Smooth muscle cell (in vitro differentiated cells): ENCODE measurements at regions not wholly inside any gene's neighbourhood (a gene's known extent, or its start where the extent isn't known, plus 50 kb on each side); places are given as distances from the start of the nearest gene placed in this dataset.
A peak's percentile ranks its signal among the peaks of the same experiment; 100 is the strongest.

Experiments
- DNase-seq: peaks from one replicate; lab custom pipeline; 2025; ENCODE audit not compliant: unreplicated experiment; lab: John Stamatoyannopoulos, UW
- H2AFZ ChIP-seq: fragments of 200-600 bp; sonication (generic); 2 replicates; pipeline ENCODE4 v1.6.0; 2016; ENCODE audit warnings: antibody characterized with exemption, low read depth, mild to moderate bottlenecking
- H3F3A ChIP-seq: fragments of 200-600 bp; sonication (generic); 2 replicates; pipeline ENCODE4 v1.6.0; 2017; ENCODE audit warnings: antibody characterized with exemption, low read depth
- H3K27ac ChIP-seq: fragments of 200-600 bp; sonication (generic); 2 replicates; pipeline ENCODE4 v1.5.1; 2016; ENCODE audit warnings: low read depth, mild to moderate bottlenecking
- H3K27me3 ChIP-seq: fragments of 200-600 bp; sonication (generic); 2 replicates; pipeline ENCODE4 v1.6.1; 2016; ENCODE audit warnings: low read depth, mild to moderate bottlenecking
- H3K36me3 ChIP-seq: fragments of 200-600 bp; sonication (generic); 2 replicates; pipeline ENCODE4 v1.5.1; 2016; ENCODE audit warnings: low read depth
- H3K4me1 ChIP-seq: fragments of 200-600 bp; sonication (generic); 2 replicates; pipeline ENCODE4 v1.5.1; 2016; ENCODE audit warnings: low read depth
- H3K4me2 ChIP-seq: fragments of 200-600 bp; sonication (generic); 2 replicates; pipeline ENCODE4 v1.6.0; 2016; ENCODE audit warnings: mild to moderate bottlenecking
- H3K4me3 ChIP-seq: fragments of 200-600 bp; sonication (generic); 2 replicates; pipeline ENCODE4 v1.5.1; 2016; ENCODE audit warnings: mild to moderate bottlenecking
- H3K79me2 ChIP-seq: fragments of 200-600 bp; sonication (generic); 2 replicates; pipeline ENCODE4 v1.6.0; 2016; ENCODE audit warnings: low read depth, mild to moderate bottlenecking
- H3K9ac ChIP-seq: fragments of 200-600 bp; sonication (generic); 2 replicates; pipeline ENCODE4 v1.6.0; 2016; ENCODE audit warnings: low read depth
- H3K9me3 ChIP-seq: fragments of 200-600 bp; sonication (generic); replicated peaks from 2 replicates; pipeline ENCODE4 v1.5.1; 2016; ENCODE audit warnings: low read depth
- H4K20me1 ChIP-seq: fragments of 200-600 bp; sonication (generic); 2 replicates; pipeline ENCODE4 v1.6.0; 2016; ENCODE audit warnings: low read depth
- WGBS: methylation state at CpG from one replicate; pipeline ENCODE4 v1.1.7; 2016; ENCODE audit warnings: low lambda C conversion rate; 5-methylcytosine and 5-hydroxymethylcytosine counted together
- TF ChIP-seq, protein P1 (sequence below): fragments of 200-600 bp; sonication (generic); IDR thresholded peaks from 2 replicates; pipeline ENCODE4 v1.5.1; 2017; ENCODE audit warnings: borderline replicate concordance, mild to moderate bottlenecking, antibody characterized with exemption; ENCODE audit not compliant: insufficient read depth, poor library complexity, severe bottlenecking

DNA sequence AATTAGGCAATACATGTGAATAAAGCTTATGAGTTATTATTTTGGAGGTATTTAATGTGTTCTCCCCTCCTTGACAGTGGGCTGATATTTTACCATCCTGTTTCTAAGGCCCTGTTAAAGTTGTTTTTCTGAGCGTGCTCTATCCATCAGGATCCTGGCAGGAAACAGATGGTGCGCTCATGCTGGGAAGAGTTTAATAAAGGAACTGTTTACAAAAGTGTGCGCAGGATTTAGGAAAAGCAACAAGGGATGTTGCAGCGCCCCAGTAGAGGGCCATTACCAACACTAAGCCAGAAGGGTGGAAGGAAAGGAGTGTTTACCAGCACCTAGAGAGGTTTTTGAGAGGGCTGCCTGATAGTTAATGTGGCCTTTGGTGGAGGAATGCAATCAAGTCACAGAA, 374.5 kb downstream of the KCNRG start:
- H2AFZ ChIP-seq: no peak overlapping the region
- TF ChIP-seq, protein P1, sequence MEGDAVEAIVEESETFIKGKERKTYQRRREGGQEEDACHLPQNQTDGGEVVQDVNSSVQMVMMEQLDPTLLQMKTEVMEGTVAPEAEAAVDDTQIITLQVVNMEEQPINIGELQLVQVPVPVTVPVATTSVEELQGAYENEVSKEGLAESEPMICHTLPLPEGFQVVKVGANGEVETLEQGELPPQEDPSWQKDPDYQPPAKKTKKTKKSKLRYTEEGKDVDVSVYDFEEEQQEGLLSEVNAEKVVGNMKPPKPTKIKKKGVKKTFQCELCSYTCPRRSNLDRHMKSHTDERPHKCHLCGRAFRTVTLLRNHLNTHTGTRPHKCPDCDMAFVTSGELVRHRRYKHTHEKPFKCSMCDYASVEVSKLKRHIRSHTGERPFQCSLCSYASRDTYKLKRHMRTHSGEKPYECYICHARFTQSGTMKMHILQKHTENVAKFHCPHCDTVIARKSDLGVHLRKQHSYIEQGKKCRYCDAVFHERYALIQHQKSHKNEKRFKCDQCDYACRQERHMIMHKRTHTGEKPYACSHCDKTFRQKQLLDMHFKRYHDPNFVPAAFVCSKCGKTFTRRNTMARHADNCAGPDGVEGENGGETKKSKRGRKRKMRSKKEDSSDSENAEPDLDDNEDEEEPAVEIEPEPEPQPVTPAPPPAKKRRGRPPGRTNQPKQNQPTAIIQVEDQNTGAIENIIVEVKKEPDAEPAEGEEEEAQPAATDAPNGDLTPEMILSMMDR: no peak
- H3K27ac ChIP-seq: no peak overlapping the region
- H3K4me2 ChIP-seq: no peak overlapping the region
- no peaks in the 10 kb centered on the region for H3K79me2 ChIP-seq
- H4K20me1 ChIP-seq: no peaks in the 10 kb centered on the region
- no peaks in the 10 kb centered on the region for H3K27me3 ChIP-seq
- H3K9me3 ChIP-seq: no peaks in the 10 kb centered on the region
- H3F3A ChIP-seq: peaks cover 7% of the 10 kb centered on the region
- DNase-seq: no peak
- H3K4me3 ChIP-seq: no peak overlapping the region
- H3K9ac ChIP-seq: no peak overlapping the region
- 65% methylated on average over 4 of the region's 4 CpGs for WGBS
- no peaks in the 10 kb centered on the region for H3K36me3 ChIP-seq
- peaks cover 26% of the 10 kb centered on the region for H3K4me1 ChIP-seq

DNA sequence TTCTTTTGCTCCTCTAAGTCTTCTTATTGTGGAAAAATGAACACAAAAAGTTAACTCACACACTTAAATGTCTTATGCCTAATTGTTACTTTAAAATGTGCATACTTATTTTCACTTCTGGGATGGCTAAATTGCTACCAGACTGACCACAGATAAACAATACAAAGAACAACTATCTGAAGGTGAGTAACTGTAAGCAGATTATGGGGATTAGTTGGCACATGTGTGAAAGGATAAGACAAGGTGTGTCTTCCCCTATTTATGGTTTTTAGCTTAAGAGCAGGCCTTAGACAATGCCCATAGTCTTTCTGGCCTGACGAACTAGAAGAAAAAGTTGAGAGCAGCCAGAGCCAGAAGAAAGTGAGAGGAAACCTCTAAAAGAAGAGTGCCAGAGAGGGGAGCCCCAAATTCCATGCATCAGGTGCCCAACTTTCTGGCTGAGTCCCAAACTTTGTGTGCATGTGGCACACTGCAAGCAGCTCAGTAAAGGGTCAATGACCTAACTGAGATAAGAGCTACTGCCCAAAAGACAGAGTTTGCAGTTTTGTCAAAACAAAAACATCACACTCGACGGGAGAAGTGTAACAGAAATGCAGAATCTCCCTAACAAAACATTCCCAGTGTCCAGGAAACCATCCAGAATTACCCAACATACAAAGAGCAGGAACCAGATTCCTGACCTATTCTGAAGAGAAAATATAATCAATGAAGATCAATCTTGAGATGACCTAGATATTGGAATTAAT, 375.4 kb downstream of the KCNRG start:
- Histone ChIP-seq H3K4me1 (peaks cover 26% of the 10 kb centered on the region), H3K36me3 (no peaks in the 10 kb centered on the region), H3K9me3 (no peaks in the 10 kb centered on the region), H3K9ac (no peak overlapping the region), H2AFZ (no peak overlapping the region), H3K79me2 (no peaks in the 10 kb centered on the region), H3F3A (peaks cover 5% of the 10 kb centered on the region), H3K27me3 (no peaks in the 10 kb centered on the region), H3K4me3 (no peak overlapping the region), H4K20me1 (no peaks in the 10 kb centered on the region), H3K4me2 (no peak overlapping the region), H3K27ac (no peak overlapping the region)
- TF ChIP-seq, protein P1: no peak
- DNase-seq: no peak
- WGBS: 50% methylated on average over 3 of the region's 3 CpGs

DNA sequence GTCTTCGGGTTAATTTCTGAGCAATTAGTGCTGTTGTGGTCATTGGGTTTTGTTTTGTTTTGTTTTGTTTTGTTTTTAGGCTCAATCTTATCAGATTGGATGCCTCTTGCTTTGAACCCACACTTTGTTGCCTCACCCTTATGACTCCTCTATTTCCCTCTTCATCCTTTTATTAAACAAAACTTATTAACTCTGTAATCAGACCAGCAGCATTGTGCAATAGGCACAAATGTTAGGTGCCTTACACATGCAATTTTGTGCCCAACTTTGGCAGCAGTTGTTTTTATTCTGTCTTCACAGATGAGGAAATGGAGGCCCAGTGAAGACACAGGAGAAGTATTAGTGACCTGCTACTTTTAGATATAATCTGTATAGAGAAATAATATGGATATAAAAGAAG, 377.7 kb downstream of the KCNRG start:
- H3K27me3 ChIP-seq: no peaks in the 10 kb centered on the region
- H3K4me2 ChIP-seq: no peak overlapping the region
- 78% methylated on average over 1 of the region's 1 CpG for WGBS
- no peaks in the 10 kb centered on the region for H4K20me1 ChIP-seq
- no peaks in the 10 kb centered on the region for H3K36me3 ChIP-seq
- no peak for DNase-seq
- TF ChIP-seq, protein P1: no peak
- no peaks in the 10 kb centered on the region for H3K9me3 ChIP-seq
- no peaks in the 10 kb centered on the region for H3F3A ChIP-seq
- no peak overlapping the region for H3K4me3 ChIP-seq
- no peak overlapping the region for H3K27ac ChIP-seq
- peak overlapping the region; percentile 26 for H2AFZ ChIP-seq
- no peak overlapping the region for H3K9ac ChIP-seq
- H3K4me1 ChIP-seq: peaks cover 15% of the 10 kb centered on the region
- H3K79me2 ChIP-seq: no peaks in the 10 kb centered on the region

- no peak overlapping the region for H2AFZ ChIP-seq
These were observed 378.4 kb downstream of the KCNRG start for GRCh38 chr13:50393628-50394027.

More at GRCh38 chr13:50393628-50394027, 378.4 kb downstream of the KCNRG start:
- Histone ChIP-seq H3K4me3 (no peak overlapping the region), H3K4me2 (peak overlapping the region; percentile 60), H3K79me2 (no peaks in the 10 kb centered on the region), H4K20me1 (no peaks in the 10 kb centered on the region), H3K9me3 (no peaks in the 10 kb centered on the region), H3K9ac (no peak overlapping the region), H3F3A (no peaks in the 10 kb centered on the region), H3K36me3 (no peaks in the 10 kb centered on the region), H3K27me3 (no peaks in the 10 kb centered on the region), H3K4me1 (peaks cover 15% of the 10 kb centered on the region), H3K27ac (no peak overlapping the region)
- WGBS: 48% methylated on average over 6 of the region's 6 CpGs
- TF ChIP-seq, protein P1: no peak
- no peak for DNase-seq
